ENCODE measurements at regions not wholly inside any gene's neighbourhood (a gene's known extent, or its start where the extent isn't known, plus 50 kb on each side); places are given as distances from the start of the nearest gene placed in this dataset.

DNA sequence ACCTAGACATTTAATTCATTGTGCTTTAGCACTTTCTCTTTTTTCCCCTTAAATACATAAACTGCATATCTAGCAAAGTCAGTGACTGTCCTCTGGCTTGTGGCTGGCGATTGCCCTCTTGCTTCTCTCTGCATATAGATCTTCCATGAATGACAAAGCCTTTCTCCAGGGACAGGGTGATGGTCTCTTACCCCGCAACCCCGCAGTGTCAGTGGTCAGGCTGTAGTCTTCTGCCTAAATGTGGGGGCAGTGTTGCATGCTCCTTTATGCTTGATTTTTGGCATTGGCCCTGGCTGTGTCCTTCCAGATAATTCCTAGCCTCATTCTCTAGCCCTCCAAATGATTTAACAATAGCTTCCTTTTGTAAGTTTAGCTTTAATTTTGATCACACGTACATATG lies 407.8 kb downstream of the GABRB3 start:
- Histone ChIP-seq H3K4me1 (ENCODE audit: control insufficient read depth in 2 of 2, insufficient read depth in 2 of 2, low read length in 2 of 2) (no peaks in the 10 kb centered on the region), H2AFZ (ENCODE audit: insufficient read depth, low read depth, low read length, poor library complexity, severe bottlenecking) (no peak overlapping the region), H3K9me3 (ENCODE audit: control extremely low read depth in 1 of 3, control insufficient read depth in 2 of 3, insufficient read depth in 1 of 3, low read length in 2 of 3) (peaks cover 0 to 11% (median 1%) of the 10 kb centered on the region in 3 donors), H3K4me3 (ENCODE audit: control extremely low read depth in 1 of 5, extremely low read depth in 1 of 5, insufficient read depth in 1 of 5, low read depth in 2 of 5, low read length in 4 of 5) (no peak overlapping the region), H3K4me2 (replicated peaks; ENCODE audit: low read depth, low read length, poor library complexity, severe bottlenecking) (no peak overlapping the region), H3K79me2 (ENCODE audit: control insufficient read depth, insufficient read depth, low read length) (no peaks in the 10 kb centered on the region), H3K9ac (ENCODE audit: low read length) (no peak overlapping the region), H3K27ac (ENCODE audit: low read length in 2 of 2) (no peak overlapping the region), H3K36me3 (replicated peaks in 1 of 2; ENCODE audit: control extremely low read depth in 1 of 2, control insufficient read depth in 1 of 2, extremely low read depth in 1 of 2, insufficient read depth in 2 of 2, low read length in 1 of 2) (no peaks in the 10 kb centered on the region), H4K20me1 (ENCODE audit: control insufficient read depth, insufficient read depth, low read length, poor library complexity, severe bottlenecking) (no peaks in the 10 kb centered on the region), H3K27me3 (replicated peaks in 1 of 4; ENCODE audit: control extremely low read depth in 1 of 4, control insufficient read depth in 3 of 4, insufficient read depth in 4 of 4, low read length in 3 of 4) (no peaks in the 10 kb centered on the region)
- ChIA-PET POLR2A (no interaction called here), CTCF (no interaction called here)
- Mint-ChIP-seq H3K27ac (no peak overlapping the region), H3K4me1 (no peaks in the 10 kb centered on the region), H3K27me3 (no peaks in the 10 kb centered on the region), H3K4me3 (no peak overlapping the region), H3K9me3 (ENCODE audit: insufficient read depth) (peaks cover 9% of the 10 kb centered on the region)
- intact Hi-C loops (cut with micrococcal nuclease): no loop called here
- no peak for TF ChIP-seq CTCF (IDR thresholded peaks at IDR 0.05)
- ATAC-seq (ENCODE audit: low read depth) (no peak), DNase-seq (no peak)
- 83% methylated on average over 1 of the region's 4 CpGs for WGBS (ENCODE audit: insufficient coverage)

DNA sequence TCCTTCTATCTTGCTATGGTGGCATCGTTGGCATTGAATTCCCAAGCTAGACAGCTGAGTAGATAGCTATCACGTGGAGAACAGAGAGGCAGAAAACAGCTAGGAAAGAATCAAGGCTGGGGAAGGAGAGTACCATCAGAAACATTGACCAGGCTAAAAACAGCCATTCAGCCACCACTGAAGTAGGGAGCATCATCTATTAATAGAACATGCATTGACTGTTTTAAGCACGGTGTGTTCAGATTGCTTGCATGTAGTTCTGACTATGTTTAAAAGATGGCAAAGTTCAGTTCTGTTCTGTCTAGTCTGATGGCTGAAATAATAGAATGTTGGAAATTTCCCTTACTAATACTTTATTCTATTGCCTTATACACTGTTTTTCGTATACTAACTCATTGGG lies 413.0 kb downstream of the GABRB3 start:
- Mint-ChIP-seq H3K9me3 (ENCODE audit: insufficient read depth) (peaks cover 5% of the 10 kb centered on the region), H3K4me1 (no peaks in the 10 kb centered on the region), H3K27me3 (no peaks in the 10 kb centered on the region), H3K27ac (no peak overlapping the region), H3K4me3 (no peak overlapping the region)
- H3K9me3 ChIP-seq (ENCODE audit: control extremely low read depth in 1 of 3, control insufficient read depth in 2 of 3, insufficient read depth in 1 of 3, low read length in 2 of 3): peaks cover 0 to 14% (median 1%) of the 10 kb centered on the region in 3 donors
- H4K20me1 ChIP-seq (ENCODE audit: control insufficient read depth, insufficient read depth, low read length, poor library complexity, severe bottlenecking): no peaks in the 10 kb centered on the region
- no peaks in the 10 kb centered on the region for H3K79me2 ChIP-seq (ENCODE audit: control insufficient read depth, insufficient read depth, low read length)
- H3K9ac ChIP-seq (ENCODE audit: low read length): no peak overlapping the region
- no peak overlapping the region for H3K4me2 ChIP-seq (replicated peaks; ENCODE audit: low read depth, low read length, poor library complexity, severe bottlenecking)
- 86% methylated on average over 2 of the region's 4 CpGs for WGBS (ENCODE audit: insufficient coverage)
- TF ChIP-seq EZH2 (IDR thresholded peaks at IDR 0.05; ENCODE audit: borderline replicate concordance, insufficient read depth, low read depth, low read length, poor library complexity, severe bottlenecking) (no peak), CTCF (IDR thresholded peaks at IDR 0.05) (no peak)
- CTCF ChIA-PET: no interaction called here
- H3K36me3 ChIP-seq (replicated peaks in 1 of 2; ENCODE audit: control extremely low read depth in 1 of 2, control insufficient read depth in 1 of 2, extremely low read depth in 1 of 2, insufficient read depth in 2 of 2, low read length in 1 of 2): no peaks in the 10 kb centered on the region
- DNase-seq: no peak
- no peak for ATAC-seq (ENCODE audit: low read depth)
- H3K27ac ChIP-seq (ENCODE audit: low read length in 2 of 2): no peak overlapping the region
- no peaks in the 10 kb centered on the region for H3K27me3 ChIP-seq (replicated peaks in 1 of 4; ENCODE audit: control extremely low read depth in 1 of 4, control insufficient read depth in 3 of 4, insufficient read depth in 4 of 4, low read length in 3 of 4)
- POLR2A ChIA-PET: no interaction called here
- no peaks in the 10 kb centered on the region for H3K4me1 ChIP-seq (ENCODE audit: control insufficient read depth in 2 of 2, insufficient read depth in 2 of 2, low read length in 2 of 2)
- intact Hi-C loops (cut with micrococcal nuclease): no loop called here
- no peak overlapping the region for H3K4me3 ChIP-seq (ENCODE audit: control extremely low read depth in 1 of 5, extremely low read depth in 1 of 5, insufficient read depth in 1 of 5, low read depth in 2 of 5, low read length in 4 of 5)
- no peak overlapping the region for H2AFZ ChIP-seq (ENCODE audit: insufficient read depth, low read depth, low read length, poor library complexity, severe bottlenecking)
